HFFc6 (cell line): ENCODE measurements at regions not wholly inside any gene's neighbourhood (a gene's known extent, or its start where the extent isn't known, plus 50 kb on each side); places are given as distances from the start of the nearest gene placed in this dataset.

Source experiments
- DNase-seq: peaks from one replicate; pipeline ENCODE4 v3.0.0-alpha.2; 2018
- H3K27ac Mint-ChIP-seq: 2 replicates; pipeline ENCODE4 v1.8.0; 2020; ENCODE audit warnings: mild to moderate bottlenecking, mixed read lengths
- H3K27me3 Mint-ChIP-seq: 2 replicates; pipeline ENCODE4 v1.8.0; 2021; ENCODE audit warnings: mild to moderate bottlenecking, moderate library complexity, mixed read lengths; ENCODE audit not compliant: insufficient read depth
- H3K36me3 Mint-ChIP-seq: 2 replicates; pipeline ENCODE4 v1.8.0; 2021; ENCODE audit warnings: low read depth, mixed read lengths
- H3K4me1 Mint-ChIP-seq: 2 replicates; pipeline ENCODE4 v1.8.0; 2020; ENCODE audit warnings: low read depth, mixed read lengths
- H3K4me3 Mint-ChIP-seq: 2 replicates; pipeline ENCODE4 v1.8.0; 2020; ENCODE audit warnings: mild to moderate bottlenecking, moderate library complexity, mixed read lengths
- H3K9me3 Mint-ChIP-seq: 2 replicates; pipeline ENCODE4 v1.8.0; 2020; ENCODE audit warnings: mild to moderate bottlenecking, mixed read lengths
- CTCF ChIP-seq: fragments of 200-600 bp; sonication (generic); IDR thresholded peaks from 2 replicates; pipeline ENCODE4 v1.5.0; 2021; ENCODE audit warnings: antibody characterized with exemption, mild to moderate bottlenecking

GRCh38 chr3:68403741-68404140 is 528.6 kb downstream of the TAFA4 start:
- Mint-ChIP-seq H3K27me3 (no peaks in the 10 kb centered on the region; the same call in 1 of the 2 replicates), H3K4me3 (no peak overlapping the region), H3K27ac (no peak overlapping the region), H3K36me3 (no peaks in the 10 kb centered on the region), H3K4me1 (no peaks in the 10 kb centered on the region), H3K9me3 (peaks cover 20% of the 10 kb centered on the region)
- DNase-seq: no peak
- no peak for TF ChIP-seq CTCF

- no peak for DNase-seq
- Mint-ChIP-seq H3K27me3 (no peaks in the 10 kb centered on the region; the same call in 1 of the 2 replicates), H3K4me1 (no peaks in the 10 kb centered on the region), H3K9me3 (peaks cover 29% of the 10 kb centered on the region), H3K36me3 (no peaks in the 10 kb centered on the region), H3K27ac (no peak overlapping the region), H3K4me3 (no peak overlapping the region)
- TF ChIP-seq CTCF: no peak
Observed at GRCh38 chr3:68402235-68402918, 530.0 kb downstream of the TAFA4 start.

- Mint-ChIP-seq H3K36me3 (peaks cover 5% of the 10 kb centered on the region; the same call in 1 of the 2 replicates), H3K4me1 (no peaks in the 10 kb centered on the region), H3K9me3 (peaks cover 45% of the 10 kb centered on the region), H3K27me3 (no peaks in the 10 kb centered on the region), H3K4me3 (no peak overlapping the region), H3K27ac (no peak overlapping the region)
- TF ChIP-seq CTCF: no peak
- no peak for DNase-seq
Observed at GRCh38 chr3:68378631-68379030, 553.7 kb downstream of the TAFA4 start.

GRCh38 chr3:68373727-68374126 is 558.6 kb downstream of the TAFA4 start:
- Mint-ChIP-seq H3K4me3 (no peak overlapping the region), H3K27me3 (no peaks in the 10 kb centered on the region), H3K4me1 (no peaks in the 10 kb centered on the region), H3K27ac (no peak overlapping the region), H3K36me3 (peaks cover 5% of the 10 kb centered on the region; the same call in 1 of the 2 replicates), H3K9me3 (peaks cover 29% of the 10 kb centered on the region)
- DNase-seq: no peak
- no peak for TF ChIP-seq CTCF

- H3K9me3 Mint-ChIP-seq: peaks cover 42% of the 10 kb centered on the region
Observed at GRCh38 chr3:68363796-68364195, 568.6 kb downstream of the TAFA4 start.

More at GRCh38 chr3:68363796-68364195, 568.6 kb downstream of the TAFA4 start:
- Mint-ChIP-seq H3K27me3 (no peaks in the 10 kb centered on the region), H3K36me3 (peaks cover 4% of the 10 kb centered on the region; the same call in 1 of the 2 replicates), H3K27ac (no peak overlapping the region), H3K4me1 (no peaks in the 10 kb centered on the region), H3K4me3 (no peak overlapping the region)
- DNase-seq: no peak
- TF ChIP-seq CTCF: no peak
